ENCODE measurements at regions not wholly inside any gene's neighbourhood (a gene's known extent, or its start where the extent isn't known, plus 50 kb on each side); places are given as distances from the start of the nearest gene placed in this dataset.

DNA sequence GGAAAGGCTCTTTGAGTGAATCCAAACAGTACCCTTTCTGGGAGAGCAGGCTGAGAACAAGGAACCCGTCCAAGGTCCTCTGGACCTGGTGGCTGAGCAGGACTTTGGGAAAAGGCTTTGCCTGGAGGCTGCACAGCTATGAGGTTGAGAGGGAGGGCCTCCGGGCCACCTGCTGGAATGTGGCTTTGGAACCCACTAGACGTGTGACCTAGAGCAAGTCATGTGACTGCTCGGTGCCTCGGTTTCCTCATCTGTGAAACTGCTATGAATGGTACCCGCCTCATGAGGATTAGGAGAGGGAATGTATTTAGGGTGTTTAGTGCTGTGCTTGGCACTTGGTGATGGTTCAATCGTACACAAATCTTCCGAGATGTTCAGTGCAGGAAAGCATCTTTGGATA, 50.4 kb downstream of the HAPSTR1 start:
- POLR2A ChIA-PET, result no interaction called here
- Histone ChIP-seq H3K27me3 (ENCODE audit: control insufficient read depth, insufficient read depth, low read length) (no peaks in the 10 kb centered on the region; the same call in 1 of the 2 replicates), H3K4me3 (ENCODE audit: low read depth, low read length) (no peak overlapping the region), H3K36me3 (ENCODE audit: control insufficient read depth, insufficient read depth, low read length) (no peaks in the 10 kb centered on the region)
- CTCF ChIA-PET, result interaction anchor here (0.8 kb wide), 1 partner anchor 262 kb away, joined by 3 read pairs; no protein-coding TSS in a partner anchor
- no peak for DNase-seq (ENCODE audit: low read depth)
- TF ChIP-seq, protein P1, sequence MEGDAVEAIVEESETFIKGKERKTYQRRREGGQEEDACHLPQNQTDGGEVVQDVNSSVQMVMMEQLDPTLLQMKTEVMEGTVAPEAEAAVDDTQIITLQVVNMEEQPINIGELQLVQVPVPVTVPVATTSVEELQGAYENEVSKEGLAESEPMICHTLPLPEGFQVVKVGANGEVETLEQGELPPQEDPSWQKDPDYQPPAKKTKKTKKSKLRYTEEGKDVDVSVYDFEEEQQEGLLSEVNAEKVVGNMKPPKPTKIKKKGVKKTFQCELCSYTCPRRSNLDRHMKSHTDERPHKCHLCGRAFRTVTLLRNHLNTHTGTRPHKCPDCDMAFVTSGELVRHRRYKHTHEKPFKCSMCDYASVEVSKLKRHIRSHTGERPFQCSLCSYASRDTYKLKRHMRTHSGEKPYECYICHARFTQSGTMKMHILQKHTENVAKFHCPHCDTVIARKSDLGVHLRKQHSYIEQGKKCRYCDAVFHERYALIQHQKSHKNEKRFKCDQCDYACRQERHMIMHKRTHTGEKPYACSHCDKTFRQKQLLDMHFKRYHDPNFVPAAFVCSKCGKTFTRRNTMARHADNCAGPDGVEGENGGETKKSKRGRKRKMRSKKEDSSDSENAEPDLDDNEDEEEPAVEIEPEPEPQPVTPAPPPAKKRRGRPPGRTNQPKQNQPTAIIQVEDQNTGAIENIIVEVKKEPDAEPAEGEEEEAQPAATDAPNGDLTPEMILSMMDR (IDR thresholded peaks at IDR 0.05; ENCODE audit: insufficient read depth, low read depth, low read length), result no peak

DNA sequence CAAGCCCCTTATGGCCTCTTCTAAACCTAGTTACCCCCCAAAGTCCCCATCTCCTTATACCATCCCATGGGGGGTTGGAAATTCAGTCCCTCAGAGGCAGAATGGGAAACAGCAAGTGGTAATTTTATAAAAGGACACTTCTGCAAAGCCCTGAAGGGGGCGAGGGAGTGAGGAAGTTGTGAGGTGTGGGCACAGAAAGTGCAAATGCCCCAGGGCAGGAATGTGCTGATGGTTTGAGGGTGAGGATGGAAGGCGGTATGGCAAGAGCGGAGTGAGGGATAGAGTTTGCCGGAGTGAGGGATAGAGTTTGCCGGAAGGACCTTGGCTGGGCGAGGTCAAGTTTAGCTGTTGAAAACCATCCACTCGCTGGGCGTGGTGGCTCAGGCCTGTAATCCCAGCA, 52.7 kb downstream of the HAPSTR1 start:
- Histone ChIP-seq H3K36me3 (ENCODE audit: control insufficient read depth, insufficient read depth, low read length) (no peaks in the 10 kb centered on the region), H3K4me3 (ENCODE audit: low read depth, low read length) (no peak overlapping the region), H3K27me3 (ENCODE audit: control insufficient read depth, insufficient read depth, low read length) (no peaks in the 10 kb centered on the region)
- CTCF ChIA-PET, result no interaction called here
- TF ChIP-seq, protein P1 (IDR thresholded peaks at IDR 0.05; ENCODE audit: insufficient read depth, low read depth, low read length), result no peak
- DNase-seq (ENCODE audit: low read depth), result no peak
- POLR2A ChIA-PET, result no interaction called here

DNA sequence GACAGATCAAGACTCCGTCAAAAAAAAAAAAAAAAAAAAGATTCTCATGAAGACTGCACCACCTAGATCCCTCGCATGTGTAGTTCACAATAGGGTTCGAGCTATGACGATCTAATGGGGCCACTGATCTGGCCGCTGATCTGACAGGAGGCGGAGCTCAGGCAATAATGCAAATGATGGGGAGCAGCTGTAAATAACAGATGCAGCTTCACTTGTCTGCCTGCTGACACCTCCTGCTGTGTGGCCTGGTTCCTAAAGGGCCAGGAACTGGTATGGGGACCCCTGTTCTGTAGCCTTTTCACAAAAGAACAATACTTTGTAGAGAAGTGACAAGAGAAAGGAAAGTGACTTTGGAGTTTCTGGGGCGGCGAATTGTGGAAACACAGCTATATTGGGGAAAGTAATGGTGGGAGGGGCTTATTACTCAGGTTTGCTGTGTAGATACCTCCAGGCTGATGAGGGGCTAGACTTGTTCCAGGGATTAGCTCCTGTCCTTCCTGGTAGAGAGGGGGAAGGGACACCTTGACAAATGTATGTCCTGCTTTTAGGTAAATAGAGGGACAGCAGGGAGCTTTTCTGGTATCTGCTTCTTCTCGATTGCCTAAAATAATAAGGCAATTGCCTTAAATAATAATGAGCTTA, 57.1 kb downstream of the HAPSTR1 start:
- ChIA-PET CTCF (interaction anchor here (1.1 to 4.7 kb wide), 3 partner anchors 11 to 581 kb away, joined by 3 to 33 read pairs (median 4); no protein-coding TSS in a partner anchor), POLR2A (no interaction called here)
- no peaks in the 10 kb centered on the region for H3K36me3 ChIP-seq (ENCODE audit: control insufficient read depth, insufficient read depth, low read length)
- no peak overlapping the region for H3K4me3 ChIP-seq (ENCODE audit: low read depth, low read length)
- H3K27me3 ChIP-seq (ENCODE audit: control insufficient read depth, insufficient read depth, low read length), result no peaks in the 10 kb centered on the region
- no peak for DNase-seq (ENCODE audit: low read depth)
- TF ChIP-seq, protein P1 (IDR thresholded peaks at IDR 0.05; ENCODE audit: insufficient read depth, low read depth, low read length), result no peak

DNA sequence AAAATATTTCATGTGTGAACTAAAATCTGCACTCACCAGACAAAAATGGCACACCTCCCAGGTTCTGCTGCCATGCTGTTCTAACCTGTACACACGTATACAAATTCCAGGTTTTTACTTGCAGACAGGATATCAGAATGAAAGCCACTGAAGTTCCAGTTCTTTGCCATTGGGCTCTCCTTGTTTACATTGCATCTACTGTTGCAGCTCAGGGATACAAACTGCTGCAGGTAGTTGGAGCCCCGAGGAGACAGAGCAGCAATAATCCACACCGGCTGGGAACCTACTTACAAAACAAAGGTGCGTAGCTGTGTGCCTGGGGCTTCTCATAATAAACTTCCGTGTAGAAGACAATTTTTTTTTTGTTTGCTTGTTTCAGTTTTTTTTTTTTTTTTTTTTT, 59.6 kb downstream of the HAPSTR1 start:
- Histone ChIP-seq H3K4me3 (ENCODE audit: low read depth, low read length) (no peak overlapping the region), H3K27me3 (ENCODE audit: control insufficient read depth, insufficient read depth, low read length) (no peaks in the 10 kb centered on the region), H3K36me3 (ENCODE audit: control insufficient read depth, insufficient read depth, low read length) (no peaks in the 10 kb centered on the region)
- TF ChIP-seq, protein P1 (IDR thresholded peaks at IDR 0.05; ENCODE audit: insufficient read depth, low read depth, low read length), result no peak
- CTCF ChIA-PET, result interaction anchor here (1.2 to 4.7 kb wide), 2 partner anchors 9 to 14 kb away, joined by 3 to 33 read pairs; no protein-coding TSS in a partner anchor
- no peak for DNase-seq (ENCODE audit: low read depth)
- POLR2A ChIA-PET, result no interaction called here

DNA sequence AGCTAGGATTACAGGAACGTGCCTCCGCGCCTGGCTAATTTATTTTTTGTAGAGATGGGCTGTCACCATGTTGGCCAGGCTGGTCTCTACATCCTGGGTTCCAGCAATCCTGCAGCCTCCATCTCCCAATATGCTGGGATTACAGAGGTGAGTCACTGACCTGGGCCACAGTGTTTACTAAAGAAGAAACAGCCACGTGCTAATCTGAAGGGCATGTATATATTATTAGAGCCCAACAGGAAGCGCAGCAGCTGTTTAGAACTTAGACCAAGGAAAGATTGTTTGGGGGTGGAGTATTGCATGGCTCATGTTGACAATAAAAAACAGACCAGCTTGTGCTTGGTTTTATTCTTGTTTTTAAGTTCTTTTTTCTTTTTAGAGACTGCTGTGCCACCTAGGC, 60.2 kb downstream of the HAPSTR1 start:
- H3K27me3 ChIP-seq (ENCODE audit: control insufficient read depth, insufficient read depth, low read length), result no peaks in the 10 kb centered on the region
- H3K4me3 ChIP-seq (ENCODE audit: low read depth, low read length), result no peak overlapping the region
- ChIA-PET CTCF (interaction anchor here (0.6 to 1.2 kb wide), 3 partner anchors 9 to 144 kb away, joined by 3 to 4 read pairs (median 3); no protein-coding TSS in a partner anchor), POLR2A (no interaction called here)
- DNase-seq (ENCODE audit: low read depth), result no peak
- H3K36me3 ChIP-seq (ENCODE audit: control insufficient read depth, insufficient read depth, low read length), result no peaks in the 10 kb centered on the region
- TF ChIP-seq, protein P1 (IDR thresholded peaks at IDR 0.05; ENCODE audit: insufficient read depth, low read depth, low read length), result no peak

Data from BJ (cell line).